Erythroblast (primary cell): ENCODE measurements at regions not wholly inside any gene's neighbourhood (a gene's known extent, or its start where the extent isn't known, plus 50 kb on each side); places are given as distances from the start of the nearest gene placed in this dataset.

Experiments
- GATA1 ChIP-seq: IDR thresholded peaks from 2 replicates; pipeline ENCODE4 v1.6.1; 2011; ENCODE audit warnings: low read depth, mild to moderate bottlenecking, control low read depth, low read length, moderate library complexity
- POLR2A ChIP-seq: IDR thresholded peaks from 2 replicates; pipeline ENCODE4 v1.6.1; 2011; ENCODE audit warnings: mild to moderate bottlenecking, low read length

DNA sequence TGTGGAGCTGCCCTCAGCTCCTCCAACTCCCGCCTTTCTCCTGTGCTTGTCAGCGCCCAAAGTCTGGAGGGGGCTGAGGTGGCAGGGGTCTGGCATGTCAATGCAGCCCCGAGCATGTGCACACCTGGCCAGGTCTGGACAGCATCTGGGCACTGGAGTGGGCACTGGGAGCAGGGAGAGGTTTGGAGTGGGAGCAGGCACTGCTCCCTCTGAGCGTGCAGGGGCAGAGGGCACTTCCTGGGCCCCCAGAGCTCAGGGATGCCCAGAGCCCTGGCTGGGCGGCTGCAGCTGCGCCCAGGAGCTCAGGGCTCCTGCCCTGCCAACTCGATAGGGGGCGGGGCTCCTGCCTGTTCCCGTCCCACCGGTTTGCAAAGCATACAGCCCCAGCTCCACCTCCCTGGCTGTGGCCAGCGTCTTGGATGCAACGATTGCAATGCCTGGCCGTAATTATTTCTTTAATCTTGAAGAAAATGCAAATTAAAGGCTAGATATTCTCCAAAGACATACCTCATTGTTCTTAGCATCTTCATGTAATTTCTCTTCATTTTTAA is 57.4 kb upstream of the LDAH start:
- no peak for TF ChIP-seq POLR2A
- no peak for TF ChIP-seq GATA1
